ENCODE measurements at regions not wholly inside any gene's neighbourhood (a gene's known extent, or its start where the extent isn't known, plus 50 kb on each side); places are given as distances from the start of the nearest gene placed in this dataset.

DNA sequence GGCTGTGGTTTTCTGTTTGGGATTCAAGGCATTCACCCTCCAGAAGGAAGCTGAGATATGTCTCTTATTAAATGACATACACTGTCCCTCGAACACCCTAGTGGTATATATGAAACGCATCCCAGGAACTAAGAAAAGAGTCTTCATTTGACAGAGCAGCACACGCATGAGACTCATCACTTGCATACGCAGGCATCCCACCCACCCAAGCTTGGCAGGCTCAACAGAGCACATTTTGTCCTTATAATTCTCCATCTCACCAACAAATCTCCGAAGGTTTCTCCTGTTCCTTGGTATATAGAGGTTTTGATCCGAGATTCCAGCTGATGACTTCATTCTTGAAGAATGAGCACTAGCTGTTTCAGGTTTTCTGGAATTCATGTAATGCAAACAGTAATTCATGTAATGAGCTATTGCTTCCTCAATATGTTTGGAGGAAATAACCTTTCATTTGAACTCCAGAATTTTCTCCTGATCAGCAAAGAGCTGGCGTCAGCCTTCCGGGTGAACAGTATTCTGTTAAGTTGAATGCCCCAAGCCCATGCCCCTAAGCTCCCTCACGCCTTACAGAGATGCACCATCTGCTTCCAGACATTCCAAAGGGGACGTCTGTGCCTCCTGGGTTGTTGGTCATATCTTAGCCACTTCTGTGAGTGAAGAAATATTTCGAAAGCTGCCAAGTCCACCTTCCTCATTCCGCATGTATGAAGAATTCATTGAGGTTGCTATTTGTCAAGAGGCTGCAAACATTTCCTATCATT is 66.0 kb upstream of the CDH4 start:
- TF ChIP-seq, protein P1, sequence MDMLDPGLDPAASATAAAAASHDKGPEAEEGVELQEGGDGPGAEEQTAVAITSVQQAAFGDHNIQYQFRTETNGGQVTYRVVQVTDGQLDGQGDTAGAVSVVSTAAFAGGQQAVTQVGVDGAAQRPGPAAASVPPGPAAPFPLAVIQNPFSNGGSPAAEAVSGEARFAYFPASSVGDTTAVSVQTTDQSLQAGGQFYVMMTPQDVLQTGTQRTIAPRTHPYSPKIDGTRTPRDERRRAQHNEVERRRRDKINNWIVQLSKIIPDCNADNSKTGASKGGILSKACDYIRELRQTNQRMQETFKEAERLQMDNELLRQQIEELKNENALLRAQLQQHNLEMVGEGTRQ (IDR thresholded peaks at IDR 0.05; ENCODE audit: borderline replicate concordance, low read depth, low read length), result no peak
- TF ChIP-seq, protein P2, sequence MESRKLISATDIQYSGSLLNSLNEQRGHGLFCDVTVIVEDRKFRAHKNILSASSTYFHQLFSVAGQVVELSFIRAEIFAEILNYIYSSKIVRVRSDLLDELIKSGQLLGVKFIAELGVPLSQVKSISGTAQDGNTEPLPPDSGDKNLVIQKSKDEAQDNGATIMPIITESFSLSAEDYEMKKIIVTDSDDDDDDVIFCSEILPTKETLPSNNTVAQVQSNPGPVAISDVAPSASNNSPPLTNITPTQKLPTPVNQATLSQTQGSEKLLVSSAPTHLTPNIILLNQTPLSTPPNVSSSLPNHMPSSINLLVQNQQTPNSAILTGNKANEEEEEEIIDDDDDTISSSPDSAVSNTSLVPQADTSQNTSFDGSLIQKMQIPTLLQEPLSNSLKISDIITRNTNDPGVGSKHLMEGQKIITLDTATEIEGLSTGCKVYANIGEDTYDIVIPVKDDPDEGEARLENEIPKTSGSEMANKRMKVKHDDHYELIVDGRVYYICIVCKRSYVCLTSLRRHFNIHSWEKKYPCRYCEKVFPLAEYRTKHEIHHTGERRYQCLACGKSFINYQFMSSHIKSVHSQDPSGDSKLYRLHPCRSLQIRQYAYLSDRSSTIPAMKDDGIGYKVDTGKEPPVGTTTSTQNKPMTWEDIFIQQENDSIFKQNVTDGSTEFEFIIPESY (IDR thresholded peaks at IDR 0.05; ENCODE audit: borderline replicate concordance, low read depth), result no peak
- TF ChIP-seq EZH2phosphoT487 (IDR thresholded peaks at IDR 0.05; ENCODE audit: borderline replicate concordance, low read depth) (no peak), POLR2AphosphoS5 (IDR thresholded peaks at IDR 0.05; ENCODE audit: low read depth, low read length) (no peak), MEF2A (IDR thresholded peaks at IDR 0.05; ENCODE audit: borderline replicate concordance, low read depth) (no peak), YY1 (IDR thresholded peaks at IDR 0.05; ENCODE audit: low read depth) (no peak), GABPA (IDR thresholded peaks at IDR 0.05; ENCODE audit: low read depth) (no peak), NFIC (IDR thresholded peaks at IDR 0.05; ENCODE audit: borderline replicate concordance) (no peak)
- TF ChIP-seq, protein P3, sequence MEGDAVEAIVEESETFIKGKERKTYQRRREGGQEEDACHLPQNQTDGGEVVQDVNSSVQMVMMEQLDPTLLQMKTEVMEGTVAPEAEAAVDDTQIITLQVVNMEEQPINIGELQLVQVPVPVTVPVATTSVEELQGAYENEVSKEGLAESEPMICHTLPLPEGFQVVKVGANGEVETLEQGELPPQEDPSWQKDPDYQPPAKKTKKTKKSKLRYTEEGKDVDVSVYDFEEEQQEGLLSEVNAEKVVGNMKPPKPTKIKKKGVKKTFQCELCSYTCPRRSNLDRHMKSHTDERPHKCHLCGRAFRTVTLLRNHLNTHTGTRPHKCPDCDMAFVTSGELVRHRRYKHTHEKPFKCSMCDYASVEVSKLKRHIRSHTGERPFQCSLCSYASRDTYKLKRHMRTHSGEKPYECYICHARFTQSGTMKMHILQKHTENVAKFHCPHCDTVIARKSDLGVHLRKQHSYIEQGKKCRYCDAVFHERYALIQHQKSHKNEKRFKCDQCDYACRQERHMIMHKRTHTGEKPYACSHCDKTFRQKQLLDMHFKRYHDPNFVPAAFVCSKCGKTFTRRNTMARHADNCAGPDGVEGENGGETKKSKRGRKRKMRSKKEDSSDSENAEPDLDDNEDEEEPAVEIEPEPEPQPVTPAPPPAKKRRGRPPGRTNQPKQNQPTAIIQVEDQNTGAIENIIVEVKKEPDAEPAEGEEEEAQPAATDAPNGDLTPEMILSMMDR (IDR thresholded peaks at IDR 0.05), result no peak

All from SK-N-SH (cell line).